Sigmoid colon (tissue), 6 donors: ENCODE measurements at regions not wholly inside any gene's neighbourhood (a gene's known extent, or its start where the extent isn't known, plus 50 kb on each side); places are given as distances from the start of the nearest gene placed in this dataset.

ENCODE experiments used
- DNase-seq: peaks from one replicate; pipeline ENCODE4 v3.0.0-alpha.2; 2019
- H3K27ac ChIP-seq, 4 donors: fragments of 200-600 bp; sonication (generic); one replicate each; pipeline ENCODE4 v1.5.1; 2016 to 2019; ENCODE audit warnings: mild to moderate bottlenecking in 1 of 4
- H3K27me3 ChIP-seq, 3 donors: fragments of 200-600 bp; sonication (generic); one replicate each; pipeline ENCODE4 v1.5.1; 2019; ENCODE audit warnings: mild to moderate bottlenecking in 1 of 3
- H3K36me3 ChIP-seq, 4 donors: fragments of 200-600 bp; sonication (generic); one replicate each; pipeline ENCODE4 v1.5.1; 2016 to 2019
- H3K4me1 ChIP-seq, 4 donors: fragments of 200-600 bp; sonication (generic); one replicate each; pipeline ENCODE4 v1.5.1; 2017 to 2019
- H3K4me3 ChIP-seq, 4 donors: fragments of 200-600 bp; sonication (generic); one replicate each; pipeline ENCODE4 v1.5.1; 2017 to 2019; ENCODE audit warnings: mild to moderate bottlenecking in 2 of 4, moderate library complexity in 1 of 4
- H3K9me3 ChIP-seq, 4 donors: fragments of 200-600 bp in 3 of 4; sonication (generic) in 3 of 4; one replicate each; pipeline versions ENCODE4 v1.5.1 to v1.6.1; 2013 to 2019
- CTCF ChIP-seq, 4 experiments: fragments of 450-650 bp in 3 of 4; fragments of 200-600 bp in 1 of 4; IDR thresholded peaks; one replicate each; pipeline ENCODE4 v1.5.1; 2016 to 2019; ENCODE audit warnings: antibody characterized with exemption in 4 of 4, mild to moderate bottlenecking in 3 of 4, moderate library complexity in 2 of 4
- EP300 ChIP-seq, 4 donors: sonication (generic); formaldehyde crosslinking; IDR thresholded peaks; one replicate each; pipeline ENCODE4 v1.6.1; 2017; ENCODE audit warnings: antibody characterized with exemption in 4 of 4
- POLR2A ChIP-seq, 2 donors: fragments of 450-650 bp; IDR thresholded peaks; one replicate each; pipeline ENCODE4 v1.6.1; 2016; ENCODE audit warnings: antibody characterized with exemption in 2 of 2, mild to moderate bottlenecking in 2 of 2, moderate library complexity in 2 of 2
- POLR2AphosphoS5 ChIP-seq, 4 donors: sonication (generic); formaldehyde crosslinking; IDR thresholded peaks; one replicate each; pipeline ENCODE4 v1.6.1; 2017; ENCODE audit warnings: antibody characterized with exemption in 4 of 4
- WGBS, 2 donors: extraction: QIAGEN DNeasy Blood & Tissue Kit; methylation state at CpG; one replicate each; pipeline ENCODE4 v1.1.7; 2013; 5-methylcytosine and 5-hydroxymethylcytosine counted together
- intact Hi-C: fragments of 100-400 bp; cut with DNase I; formaldehyde crosslinking; loops from one replicate; pipeline ENCODE4 v1.15.1; 2023
- donor health status: healthy with polysubstance abuse.
- donor health status: healthy.

DNA sequence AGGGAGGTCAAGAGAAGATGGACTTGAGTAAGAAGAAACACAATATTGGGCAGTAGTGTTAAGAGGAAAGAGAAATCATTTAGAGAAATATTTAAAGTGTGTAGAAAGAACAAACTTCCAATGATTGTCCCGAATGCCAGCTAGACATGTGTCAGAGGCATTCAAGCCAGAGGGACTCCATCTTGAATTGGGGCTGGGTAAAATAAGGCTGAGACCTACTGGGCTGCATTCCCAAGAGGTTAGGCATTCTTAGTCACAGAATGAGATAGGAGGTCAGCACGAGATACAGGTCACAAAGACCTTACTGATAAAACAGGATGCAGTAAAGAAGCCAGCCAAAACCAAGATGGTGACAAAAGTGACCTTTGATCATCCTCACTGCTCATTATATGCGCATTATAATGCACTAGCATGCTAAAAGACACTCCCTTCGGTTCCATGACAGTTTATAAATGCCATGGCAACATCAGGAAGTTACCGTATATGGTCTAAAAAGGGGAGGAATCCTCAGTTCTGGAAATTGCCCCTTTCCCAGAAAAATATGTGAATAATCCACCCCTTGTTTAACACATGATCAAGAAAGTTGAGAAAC lies 127.0 kb upstream of the IPO5 start:
- Histone ChIP-seq H3K4me1 (no peaks in the 10 kb centered on the region), H3K27ac (no peak overlapping the region), H3K4me3 (no peak overlapping the region), H3K27me3 (no peaks in the 10 kb centered on the region), H3K9me3 (no peaks in the 10 kb centered on the region), H3K36me3 (no peaks in the 10 kb centered on the region)
- DNase-seq, result no peak
- TF ChIP-seq POLR2AphosphoS5 (IDR thresholded peaks at IDR 0.05) (no peak), CTCF (IDR thresholded peaks at IDR 0.05) (no peak), POLR2A (IDR thresholded peaks at IDR 0.05) (no peak), EP300 (IDR thresholded peaks at IDR 0.05) (no peak)
- WGBS, 2 donors, result 67 to 81% methylated on average over 5 of the region's 5 CpGs
- intact Hi-C loops, result no loop called here

DNA sequence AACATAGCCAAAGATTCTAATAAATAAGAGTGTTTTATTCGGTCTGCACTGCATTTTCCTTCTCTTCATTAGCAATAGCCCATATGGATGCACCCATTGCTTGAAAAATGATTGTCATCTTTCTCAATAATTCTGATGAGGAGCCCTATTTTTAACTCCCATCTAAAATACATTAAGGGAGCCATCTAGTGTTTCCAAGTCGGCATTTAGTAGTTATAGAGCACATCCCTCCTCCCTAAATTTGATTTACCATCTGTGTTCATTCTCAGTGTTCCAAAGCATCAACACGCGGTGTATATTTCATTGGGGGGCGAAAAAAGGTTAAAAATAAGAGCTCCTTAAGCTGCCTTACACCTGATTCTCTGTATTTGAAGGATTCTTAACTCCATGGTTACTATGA lies 119.2 kb upstream of the IPO5 start:
- H3K9me3 ChIP-seq, result no peaks in the 10 kb centered on the region
- no peaks in the 10 kb centered on the region for H3K36me3 ChIP-seq
- TF ChIP-seq CTCF (IDR thresholded peaks at IDR 0.05), result no peak
- TF ChIP-seq POLR2AphosphoS5 (IDR thresholded peaks at IDR 0.05), result no peak
- no peak for TF ChIP-seq EP300 (IDR thresholded peaks at IDR 0.05)
- TF ChIP-seq POLR2A (IDR thresholded peaks at IDR 0.05), result no peak
- H3K27ac ChIP-seq, result no peak overlapping the region
- no peak overlapping the region for H3K4me3 ChIP-seq
- WGBS, 2 donors, result 69 to 76% methylated on average over 5 of the region's 5 CpGs
- no peaks in the 10 kb centered on the region for H3K27me3 ChIP-seq
- DNase-seq, result no peak
- intact Hi-C loops, result no loop called here
- H3K4me1 ChIP-seq, result no peaks in the 10 kb centered on the region

DNA sequence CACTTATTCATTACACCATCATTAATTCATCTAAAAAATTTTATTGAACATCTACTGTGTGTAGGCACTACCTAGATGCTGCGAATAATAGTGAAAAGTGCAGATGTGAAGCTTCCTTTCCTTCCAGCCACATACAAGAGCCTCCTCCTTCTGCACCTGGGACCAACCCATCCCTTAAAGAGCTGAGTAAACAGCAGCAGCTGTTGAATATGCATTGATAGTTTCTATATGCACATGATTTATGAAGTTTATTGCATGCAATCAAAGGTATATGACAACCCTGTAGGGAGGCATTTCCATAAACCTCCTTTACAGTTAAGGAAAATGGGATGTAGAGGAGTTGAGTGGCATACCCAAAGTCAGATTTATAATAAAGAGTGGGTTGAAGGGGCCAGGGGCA lies 110.3 kb upstream of the IPO5 start:
- Histone ChIP-seq H3K4me3 (no peak overlapping the region), H3K36me3 (no peaks in the 10 kb centered on the region), H3K9me3 (no peaks in the 10 kb centered on the region), H3K4me1 (no peaks in the 10 kb centered on the region), H3K27ac (no peak overlapping the region), H3K27me3 (no peaks in the 10 kb centered on the region)
- TF ChIP-seq POLR2AphosphoS5 (IDR thresholded peaks at IDR 0.05) (no peak), CTCF (IDR thresholded peaks at IDR 0.05) (no peak), EP300 (IDR thresholded peaks at IDR 0.05) (no peak), POLR2A (IDR thresholded peaks at IDR 0.05) (no peak)
- WGBS, 2 donors, result 57 to 88% methylated on average over 1 of the region's 1 CpG
- no peak for DNase-seq
- intact Hi-C loops, result no loop called here

DNA sequence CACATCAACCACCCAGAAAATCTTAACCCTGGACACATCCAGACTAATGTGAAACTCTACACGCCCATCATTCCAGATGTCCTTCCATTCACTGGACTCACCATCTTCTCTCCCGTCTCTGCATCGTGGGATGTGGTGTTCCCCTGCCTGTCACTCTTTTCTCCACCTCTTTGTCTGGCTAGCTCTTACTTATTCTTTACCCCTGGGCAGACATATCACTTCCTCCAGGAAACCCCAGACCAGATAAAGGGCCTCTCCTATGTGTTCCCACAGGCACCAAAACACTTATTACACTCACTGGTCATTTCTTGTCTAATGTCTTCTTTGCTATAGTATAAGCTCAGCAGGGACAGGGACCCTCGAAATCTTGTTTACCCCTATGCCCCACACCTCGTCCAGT lies 109.3 kb upstream of the IPO5 start:
- DNase-seq, result no peak
- Histone ChIP-seq H3K36me3 (no peaks in the 10 kb centered on the region), H3K9me3 (no peaks in the 10 kb centered on the region), H3K27ac (no peak overlapping the region), H3K4me3 (no peak overlapping the region), H3K4me1 (no peaks in the 10 kb centered on the region), H3K27me3 (no peaks in the 10 kb centered on the region)
- TF ChIP-seq POLR2A (IDR thresholded peaks at IDR 0.05) (no peak), POLR2AphosphoS5 (IDR thresholded peaks at IDR 0.05) (no peak), CTCF (IDR thresholded peaks at IDR 0.05) (no peak), EP300 (IDR thresholded peaks at IDR 0.05) (no peak)
- WGBS, 2 donors, result 83 to 85% methylated on average over 5 of the region's 5 CpGs
- intact Hi-C loops, result no loop called here

DNA sequence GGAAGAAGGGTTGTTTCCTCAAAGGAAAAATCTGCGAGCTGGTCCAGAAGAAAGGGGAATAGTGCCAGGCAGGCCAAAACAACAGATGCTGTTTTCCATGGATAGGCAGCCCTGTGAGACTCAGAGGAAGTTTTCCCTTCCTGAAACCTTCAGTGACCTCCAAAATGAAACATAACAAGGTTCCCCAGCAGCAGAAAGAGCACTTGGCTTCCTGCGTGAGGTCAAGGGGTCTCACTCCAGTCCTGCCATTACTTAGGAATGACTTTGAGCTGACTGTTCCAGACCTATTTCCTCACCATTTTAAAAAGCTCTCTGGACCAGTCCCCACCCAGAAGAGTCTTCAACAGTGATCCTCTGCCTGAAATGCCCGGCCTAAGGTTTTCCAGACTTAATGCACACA lies 104.6 kb upstream of the IPO5 start:
- H3K36me3 ChIP-seq, result no peaks in the 10 kb centered on the region
- WGBS, 2 donors, result 79 to 81% methylated on average over 3 of the region's 3 CpGs
- no peaks in the 10 kb centered on the region for H3K27me3 ChIP-seq
- no peak for DNase-seq
- intact Hi-C loops, result no loop called here
- H3K4me3 ChIP-seq, result no peak overlapping the region
- no peak for TF ChIP-seq POLR2AphosphoS5 (IDR thresholded peaks at IDR 0.05)
- TF ChIP-seq EP300 (IDR thresholded peaks at IDR 0.05), result no peak
- TF ChIP-seq POLR2A (IDR thresholded peaks at IDR 0.05), result no peak
- TF ChIP-seq CTCF (IDR thresholded peaks at IDR 0.05), result no peak
- H3K27ac ChIP-seq, result no peak overlapping the region
- H3K9me3 ChIP-seq, result no peaks in the 10 kb centered on the region
- no peaks in the 10 kb centered on the region for H3K4me1 ChIP-seq
